GM20431 (cell line): ENCODE measurements at regions not wholly inside any gene's neighbourhood (a gene's known extent, or its start where the extent isn't known, plus 50 kb on each side); places are given as distances from the start of the nearest gene placed in this dataset.

Experiments used
- in situ Hi-C: fragments of 300-500 bp; cut with MseI, MboI; formaldehyde crosslinking; loops from one replicate; pipeline ENCODE4 v1.15.0; 2020; ENCODE audit warnings: low sequenced_read_pairs; ENCODE audit not compliant: unreplicated experiment

DNA sequence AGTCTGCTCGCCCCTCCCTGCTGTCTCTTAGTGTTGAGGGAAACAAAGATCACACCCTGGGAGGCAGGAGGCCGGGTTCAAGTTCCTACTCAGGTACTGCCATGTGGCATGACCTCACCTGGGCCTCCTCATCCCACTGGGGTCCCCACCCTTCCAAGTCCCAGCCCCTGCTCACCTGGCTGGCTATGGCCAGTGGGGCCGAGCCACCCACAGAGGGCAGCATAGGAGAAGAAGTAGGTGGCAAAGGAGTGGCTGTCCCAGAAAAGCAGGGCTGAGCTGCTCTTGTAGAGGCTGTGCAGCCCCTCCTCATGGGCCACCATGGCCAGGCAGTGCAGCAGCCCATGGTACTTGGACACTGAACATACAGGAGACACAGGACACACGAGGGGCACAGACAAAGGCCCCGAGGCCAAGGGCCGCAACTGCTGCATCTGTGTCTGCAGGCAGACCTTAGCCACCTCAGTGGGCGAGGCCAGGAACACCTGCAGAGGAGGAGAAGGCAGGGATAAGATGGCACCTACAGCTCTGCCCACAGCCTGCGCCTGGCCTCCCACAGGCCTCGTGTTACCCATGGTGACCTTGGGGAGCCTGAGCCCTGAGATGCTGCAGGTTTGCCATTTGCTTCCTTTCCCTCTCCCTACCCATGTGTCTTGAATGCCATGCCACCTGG, 50.6 kb upstream of the MPEG1 start:
- in situ Hi-C loops = no loop called here
